Spleen (tissue), 7 donors: ENCODE measurements at regions not wholly inside any gene's neighbourhood (a gene's known extent, or its start where the extent isn't known, plus 50 kb on each side); places are given as distances from the start of the nearest gene placed in this dataset.

Experiments
- CTCF ChIP-seq, 11 experiments: fragments of 200-600 bp in 7 of 11; fragments of 450-650 bp in 4 of 11; sonication (generic) in 4 of 11; IDR thresholded peaks in 8 of 11; conservative IDR thresholded peaks in 3 of 11; 1 replicate in 7 of 11; 2 replicates in 4 of 11; pipeline versions ENCODE4 v1.4.0 to v1.8.0; 2016 to 2021; ENCODE audit warnings: antibody characterized with exemption in 11 of 11, inconsistent platforms in 4 of 11, mild to moderate bottlenecking in 1 of 11
- POLR2A ChIP-seq, 3 donors: fragments of 450-650 bp; IDR thresholded peaks; one replicate each; pipeline ENCODE4 v1.5.1; 2017; ENCODE audit warnings: antibody characterized with exemption in 3 of 3, mild to moderate bottlenecking in 1 of 3
- donor health status: DM: no; HTN: no; CAD: no; lungs with moderate emphysema.
- donor health status: DM: no; HTN: no; CAD: no.
- donor health status: DM: no; HTN: no; CAD: no.

GRCh38 chr18:7490104-7490503 is 77.0 kb upstream of the PTPRM start:
- TF ChIP-seq CTCF (IDR thresholded peaks at IDR 0.05 in 8 of 11, conservative IDR thresholded peaks at IDR 0.05 in 3 of 11): no peak
- TF ChIP-seq POLR2A (IDR thresholded peaks at IDR 0.05): no peak
